Retinal pigment epithelial cell (primary cell): ENCODE measurements at regions not wholly inside any gene's neighbourhood (a gene's known extent, or its start where the extent isn't known, plus 50 kb on each side); places are given as distances from the start of the nearest gene placed in this dataset.

ENCODE experiments used
- DNase-seq: peaks from one replicate; pipeline ENCODE4 v3.0.0-alpha.2; 2010; ENCODE audit warnings: low read depth
- H3K4me3 ChIP-seq: 2 replicates; pipeline ENCODE4 v1.5.1; 2011; ENCODE audit warnings: mild to moderate bottlenecking, low read length, control low read depth, moderate library complexity
- TF ChIP-seq, protein P1 (sequence below): conservative IDR thresholded peaks from 2 replicates; pipeline ENCODE4 v1.5.1; 2011; ENCODE audit warnings: low read depth, low read length, control low read depth, inconsistent platforms

DNA sequence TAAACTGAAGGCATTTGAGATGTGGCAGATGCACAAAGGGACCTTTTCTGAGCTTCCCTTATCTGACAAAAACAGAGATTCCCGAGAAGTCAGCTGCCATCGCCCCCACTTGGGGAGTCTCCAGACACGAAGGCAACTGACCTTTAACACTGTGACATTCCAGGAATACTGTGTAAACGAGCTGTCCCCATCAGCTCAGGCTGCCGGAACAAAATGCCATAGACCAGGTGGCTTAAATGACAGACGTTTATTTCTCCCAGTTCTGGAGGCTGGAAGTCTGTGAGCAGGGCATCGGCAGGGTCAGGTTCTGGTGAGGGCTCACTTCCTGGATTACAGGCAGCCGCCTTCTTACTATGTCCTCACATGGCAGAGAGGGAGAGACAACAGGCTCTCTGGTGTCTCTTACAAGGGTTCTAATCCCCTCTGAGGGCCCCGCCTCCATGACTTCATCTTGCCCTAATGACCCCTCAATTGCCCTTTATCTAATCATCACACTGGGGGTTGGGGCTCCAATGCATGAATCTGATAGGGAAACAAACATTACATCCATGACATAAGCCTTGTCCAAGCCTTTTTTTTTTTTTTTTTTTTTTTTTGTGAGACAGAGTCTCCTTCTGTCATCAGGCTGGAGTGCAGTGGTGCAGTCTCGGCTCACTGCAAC is 178.5 kb upstream of the RPL38 start:
- TF ChIP-seq, protein P1, sequence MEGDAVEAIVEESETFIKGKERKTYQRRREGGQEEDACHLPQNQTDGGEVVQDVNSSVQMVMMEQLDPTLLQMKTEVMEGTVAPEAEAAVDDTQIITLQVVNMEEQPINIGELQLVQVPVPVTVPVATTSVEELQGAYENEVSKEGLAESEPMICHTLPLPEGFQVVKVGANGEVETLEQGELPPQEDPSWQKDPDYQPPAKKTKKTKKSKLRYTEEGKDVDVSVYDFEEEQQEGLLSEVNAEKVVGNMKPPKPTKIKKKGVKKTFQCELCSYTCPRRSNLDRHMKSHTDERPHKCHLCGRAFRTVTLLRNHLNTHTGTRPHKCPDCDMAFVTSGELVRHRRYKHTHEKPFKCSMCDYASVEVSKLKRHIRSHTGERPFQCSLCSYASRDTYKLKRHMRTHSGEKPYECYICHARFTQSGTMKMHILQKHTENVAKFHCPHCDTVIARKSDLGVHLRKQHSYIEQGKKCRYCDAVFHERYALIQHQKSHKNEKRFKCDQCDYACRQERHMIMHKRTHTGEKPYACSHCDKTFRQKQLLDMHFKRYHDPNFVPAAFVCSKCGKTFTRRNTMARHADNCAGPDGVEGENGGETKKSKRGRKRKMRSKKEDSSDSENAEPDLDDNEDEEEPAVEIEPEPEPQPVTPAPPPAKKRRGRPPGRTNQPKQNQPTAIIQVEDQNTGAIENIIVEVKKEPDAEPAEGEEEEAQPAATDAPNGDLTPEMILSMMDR, result no peak
- no peak for DNase-seq
- no peak overlapping the region for H3K4me3 ChIP-seq

DNA sequence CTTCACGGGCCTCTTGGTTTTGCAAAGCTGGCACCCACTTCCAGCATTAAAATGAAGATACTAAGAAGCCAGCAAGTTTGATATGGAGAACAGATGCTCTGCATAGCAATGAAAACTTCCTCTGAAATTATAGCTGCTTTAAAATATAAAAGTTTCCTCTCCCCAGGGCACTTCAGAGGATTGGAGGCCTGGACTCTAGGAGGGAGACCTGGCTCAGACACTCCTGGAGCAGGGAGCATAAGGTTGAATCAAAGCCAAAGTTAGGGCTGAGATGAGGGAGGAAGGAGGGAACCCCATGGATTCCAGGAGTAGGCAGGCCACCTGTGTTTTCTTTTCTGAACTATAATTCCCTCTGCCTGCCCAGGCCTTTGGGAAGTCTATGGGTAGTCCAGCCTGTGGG is 176.0 kb upstream of the RPL38 start:
- no peak overlapping the region for H3K4me3 ChIP-seq
- TF ChIP-seq, protein P1, result no peak
- DNase-seq, result no peak

DNA sequence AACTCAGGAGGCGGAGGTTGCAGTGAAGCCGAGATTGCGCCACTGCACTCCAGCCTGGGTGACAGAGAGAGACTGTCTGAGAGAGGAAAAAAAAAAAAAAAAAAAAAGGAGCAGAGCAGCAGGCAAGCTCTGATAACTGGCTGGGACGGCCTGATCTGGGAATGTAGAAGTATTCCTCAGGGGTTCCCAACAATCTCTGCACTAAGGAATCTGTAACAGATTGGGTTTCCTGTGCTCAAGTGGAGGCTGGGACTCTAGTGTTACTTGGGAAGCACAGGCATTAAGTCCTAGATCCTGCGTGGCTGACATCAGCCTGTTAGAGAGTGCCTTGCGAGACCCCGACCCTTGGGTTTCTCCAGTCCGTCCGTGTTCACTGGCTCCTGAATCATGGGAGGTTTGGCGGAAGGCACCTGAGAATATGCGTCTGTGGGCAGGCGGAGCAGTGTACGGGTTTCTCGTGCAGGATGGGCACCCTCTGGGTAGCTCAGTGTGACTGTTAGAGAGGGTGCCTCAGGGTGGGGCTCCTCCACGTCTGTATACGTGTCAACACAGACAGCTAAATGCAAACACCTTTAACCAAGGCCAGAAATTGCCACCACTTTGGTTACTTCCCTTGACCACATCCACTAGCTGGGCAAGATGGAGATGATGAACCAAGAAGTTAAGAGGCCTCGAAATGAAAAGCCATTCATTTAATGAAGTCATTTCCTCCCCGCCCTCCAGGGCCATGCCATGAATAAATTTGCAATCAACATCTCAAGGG is 174.9 kb upstream of the RPL38 start:
- no peak overlapping the region for H3K4me3 ChIP-seq
- DNase-seq, result no peak
- TF ChIP-seq, protein P1, result no peak

DNA sequence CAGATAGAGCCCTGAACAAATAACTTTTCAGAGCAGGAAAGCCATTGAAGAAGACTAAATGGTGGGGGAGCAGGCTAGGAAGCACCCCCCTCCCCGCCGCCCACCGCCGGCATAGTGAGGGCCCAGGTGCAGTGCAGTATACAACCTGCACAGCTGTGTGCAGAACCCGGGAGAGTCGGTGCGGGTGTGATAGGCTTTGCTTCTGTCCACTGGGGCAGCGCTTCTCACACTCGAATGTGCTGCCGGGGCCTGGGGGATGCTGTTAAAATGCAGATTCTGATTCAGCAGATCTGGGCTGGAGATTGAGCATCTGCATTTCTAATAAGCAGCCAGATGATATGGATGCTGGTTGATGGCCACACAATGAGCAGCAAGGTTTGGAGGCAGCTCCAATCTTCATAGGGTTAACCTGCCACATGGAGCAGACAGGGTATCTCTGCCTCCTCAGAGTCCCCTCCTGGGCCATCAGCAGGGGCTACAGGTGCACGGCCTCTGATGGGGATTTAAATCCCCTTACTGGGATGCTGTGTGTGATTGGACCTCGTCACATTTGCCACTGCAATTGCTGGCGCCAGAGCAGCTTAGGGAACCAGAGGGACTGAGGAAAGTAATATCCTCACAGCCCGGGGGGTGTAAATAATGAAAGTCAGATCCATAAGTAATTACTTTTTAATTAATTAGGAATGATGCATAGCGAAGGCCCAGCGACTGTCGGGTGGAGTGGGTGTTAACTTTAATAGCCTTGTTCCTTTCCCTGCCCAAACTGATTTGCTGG is 172.0 kb upstream of the RPL38 start:
- TF ChIP-seq, protein P1, result no peak
- DNase-seq, result no peak
- H3K4me3 ChIP-seq, result no peak overlapping the region

DNA sequence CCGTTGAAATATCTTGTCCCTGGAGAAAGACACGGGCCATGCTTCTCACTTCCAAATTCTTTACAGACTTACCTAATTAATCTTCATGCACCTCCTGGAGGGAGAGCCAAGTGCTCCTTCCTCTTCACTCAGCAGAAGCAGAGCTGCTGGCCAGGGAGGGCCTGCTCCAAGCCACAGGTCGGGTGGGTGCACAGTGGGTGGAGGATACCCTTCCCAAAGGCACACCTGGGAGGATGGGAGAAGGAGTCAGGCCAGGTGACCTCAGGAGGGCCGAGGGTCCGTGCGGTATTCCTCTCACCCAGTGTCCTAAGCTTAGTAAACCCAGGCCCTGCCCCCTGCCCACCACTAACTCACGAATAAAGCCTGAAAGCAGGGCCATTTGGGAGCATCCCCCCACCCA is 171.3 kb upstream of the RPL38 start:
- TF ChIP-seq, protein P1, result no peak
- H3K4me3 ChIP-seq, result no peak overlapping the region
- DNase-seq, result no peak

DNA sequence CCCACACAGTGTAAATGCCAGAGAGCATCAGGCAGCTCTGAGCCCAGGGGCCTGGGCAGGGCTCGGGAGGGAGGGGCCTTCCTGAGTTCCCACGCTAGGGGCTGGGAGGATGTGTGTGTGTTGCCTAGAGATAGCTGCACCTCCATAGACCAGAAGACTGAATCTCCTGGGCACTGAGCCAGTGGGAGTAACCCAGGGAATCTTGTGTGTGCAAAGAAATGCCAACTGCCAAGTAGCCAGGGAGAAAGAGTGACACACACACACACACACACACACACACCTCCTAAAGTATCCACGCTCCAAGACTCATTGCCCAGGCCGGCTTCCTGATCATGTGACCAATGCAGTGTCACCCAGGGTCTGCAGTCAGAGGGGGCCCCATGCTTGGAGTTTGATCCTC is 166.2 kb upstream of the RPL38 start:
- H3K4me3 ChIP-seq, result no peak overlapping the region
- TF ChIP-seq, protein P1, result no peak
- no peak for DNase-seq
